Activated CD4-positive, alpha-beta T cell treated with anti-CD3 and anti-CD28 coated beads, Interleukin-2, amount 50 U/mL, for 16 hours (primary cell): ENCODE measurements at regions not wholly inside any gene's neighbourhood (a gene's known extent, or its start where the extent isn't known, plus 50 kb on each side); places are given as distances from the start of the nearest gene placed in this dataset.

Experiments used
- DNase-seq: peaks from one replicate; pipeline ENCODE4 v3.0.0-alpha.2; 2020

- no peak for DNase-seq
Measured at GRCh38 chr12:104858611-104859543, 99.2 kb downstream of the SLC41A2 start.

- no peak for DNase-seq
Measured at GRCh38 chr12:104856531-104856930, 101.6 kb downstream of the SLC41A2 start.

GRCh38 chr12:104855599-104855998 is 102.5 kb downstream of the SLC41A2 start:
- no peak for DNase-seq

- DNase-seq = no peak
Measured at GRCh38 chr12:104852896-104853295, 105.2 kb downstream of the SLC41A2 start.

- DNase-seq = no peak
Measured at GRCh38 chr12:104852102-104852501, 106.0 kb downstream of the SLC41A2 start.

GRCh38 chr12:104850781-104851180 is 107.3 kb downstream of the SLC41A2 start:
- DNase-seq = no peak

GRCh38 chr12:104846056-104846767 is 111.9 kb downstream of the SLC41A2 start:
- DNase-seq = no peak

GRCh38 chr12:104844123-104844522 is 114.0 kb downstream of the SLC41A2 start:
- no peak for DNase-seq

- no peak for DNase-seq
Measured at GRCh38 chr12:104840262-104840661, 117.8 kb downstream of the SLC41A2 start.

GRCh38 chr12:104835317-104835716 is 122.8 kb downstream of the SLC41A2 start:
- no peak for DNase-seq

- DNase-seq = no peak
Measured at GRCh38 chr12:104834607-104835006, 123.5 kb downstream of the SLC41A2 start.

- no peak for DNase-seq
Measured at GRCh38 chr12:104833756-104834155, 124.3 kb downstream of the SLC41A2 start.

GRCh38 chr12:104828015-104828414 is 130.1 kb downstream of the SLC41A2 start:
- no peak for DNase-seq

GRCh38 chr12:104827587-104827986 is 130.5 kb downstream of the SLC41A2 start:
- no peak for DNase-seq

GRCh38 chr12:104825408-104825807 is 132.7 kb downstream of the SLC41A2 start:
- peak; percentile 8 for DNase-seq

GRCh38 chr12:104823985-104824461 is 134.1 kb downstream of the SLC41A2 start:
- DNase-seq = no peak

- DNase-seq = no peak
Measured at GRCh38 chr12:104822941-104823340, 135.1 kb downstream of the SLC41A2 start.

- DNase-seq = no peak
Measured at GRCh38 chr12:104816845-104817503, 141.1 kb downstream of the SLC41A2 start.

GRCh38 chr12:104815935-104816334 is 142.2 kb downstream of the SLC41A2 start:
- no peak for DNase-seq

- DNase-seq = no peak
Measured at GRCh38 chr12:104814944-104815343, 143.1 kb downstream of the SLC41A2 start.
